ENCODE measurements at regions not wholly inside any gene's neighbourhood (a gene's known extent, or its start where the extent isn't known, plus 50 kb on each side); places are given as distances from the start of the nearest gene placed in this dataset.

DNA sequence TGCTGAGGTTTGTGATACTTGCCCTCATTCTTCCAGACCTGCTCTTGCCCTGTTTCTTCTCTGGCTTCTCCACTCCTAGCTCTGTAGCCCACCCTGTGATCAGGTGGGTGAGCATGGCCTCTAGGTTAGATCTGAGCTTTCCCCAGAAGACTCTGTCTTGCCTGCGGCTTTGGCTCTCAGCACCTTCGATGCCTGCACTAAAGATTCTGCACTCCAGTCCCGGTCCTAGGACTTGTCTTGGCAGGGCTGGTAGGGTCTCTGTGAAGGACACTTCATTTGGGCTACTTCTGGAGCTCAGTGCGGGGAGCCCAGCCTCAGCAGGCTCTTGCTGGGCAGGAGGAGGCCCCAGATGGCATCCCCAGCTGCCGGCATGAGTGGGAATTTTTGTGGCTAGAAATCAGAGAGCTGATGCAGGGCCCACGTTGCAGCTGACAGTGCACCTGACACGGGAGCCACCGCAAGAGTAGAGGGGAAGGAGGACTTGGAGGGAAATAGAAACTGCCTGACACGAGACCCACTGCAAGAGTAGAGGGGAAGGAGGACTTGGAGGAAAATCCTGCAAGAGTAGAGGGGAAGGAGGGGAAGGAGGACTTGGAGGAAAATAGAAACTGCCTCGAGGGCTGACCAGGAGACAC, 226.9 kb upstream of the B3GAT1 start:
- DNase-seq (no peak), ATAC-seq (no peak)
- H3K27me3 ChIP-seq, result no peaks in the 10 kb centered on the region
- H3K36me3 ChIP-seq (replicated peaks in 1 of 2; ENCODE audit: insufficient read depth in 1 of 2, low read depth in 2 of 2), result no peaks in the 10 kb centered on the region
- no peaks in the 10 kb centered on the region for H3K4me1 ChIP-seq
- 54 to 55% methylated on average over 10 of the region's 10 CpGs for WGBS, 2 donors
- TF ChIP-seq POLR2A (IDR thresholded peaks at IDR 0.05), result no peak
- TF ChIP-seq, protein P1, sequence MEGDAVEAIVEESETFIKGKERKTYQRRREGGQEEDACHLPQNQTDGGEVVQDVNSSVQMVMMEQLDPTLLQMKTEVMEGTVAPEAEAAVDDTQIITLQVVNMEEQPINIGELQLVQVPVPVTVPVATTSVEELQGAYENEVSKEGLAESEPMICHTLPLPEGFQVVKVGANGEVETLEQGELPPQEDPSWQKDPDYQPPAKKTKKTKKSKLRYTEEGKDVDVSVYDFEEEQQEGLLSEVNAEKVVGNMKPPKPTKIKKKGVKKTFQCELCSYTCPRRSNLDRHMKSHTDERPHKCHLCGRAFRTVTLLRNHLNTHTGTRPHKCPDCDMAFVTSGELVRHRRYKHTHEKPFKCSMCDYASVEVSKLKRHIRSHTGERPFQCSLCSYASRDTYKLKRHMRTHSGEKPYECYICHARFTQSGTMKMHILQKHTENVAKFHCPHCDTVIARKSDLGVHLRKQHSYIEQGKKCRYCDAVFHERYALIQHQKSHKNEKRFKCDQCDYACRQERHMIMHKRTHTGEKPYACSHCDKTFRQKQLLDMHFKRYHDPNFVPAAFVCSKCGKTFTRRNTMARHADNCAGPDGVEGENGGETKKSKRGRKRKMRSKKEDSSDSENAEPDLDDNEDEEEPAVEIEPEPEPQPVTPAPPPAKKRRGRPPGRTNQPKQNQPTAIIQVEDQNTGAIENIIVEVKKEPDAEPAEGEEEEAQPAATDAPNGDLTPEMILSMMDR (IDR thresholded peaks at IDR 0.05), result no peak
- H3K4me3 ChIP-seq, result no peak overlapping the region
- H3K27ac ChIP-seq, result no peak overlapping the region
- intact Hi-C loops (cut with DNase I), result no loop called here
- H3K9me3 ChIP-seq, result no peaks in the 10 kb centered on the region

GRCh38 chr11:134637091-134638015, 225.3 kb upstream of the B3GAT1 start:
- intact Hi-C loops (cut with DNase I), result no loop called here
- Histone ChIP-seq H3K36me3 (replicated peaks in 1 of 2; ENCODE audit: insufficient read depth in 1 of 2, low read depth in 2 of 2) (no peaks in the 10 kb centered on the region), H3K9me3 (no peaks in the 10 kb centered on the region), H3K4me1 (no peaks in the 10 kb centered on the region), H3K27me3 (no peaks in the 10 kb centered on the region), H3K4me3 (no peak overlapping the region), H3K27ac (no peak overlapping the region)
- TF ChIP-seq, protein P1 (IDR thresholded peaks at IDR 0.05), result no peak
- TF ChIP-seq POLR2A (IDR thresholded peaks at IDR 0.05), result no peak
- DNase-seq, result no peak
- no peak for ATAC-seq
- 67 to 76% methylated on average over 10 to 11 of the region's 11 CpGs for whole genome bisulfite sequencing, 2 donors

DNA sequence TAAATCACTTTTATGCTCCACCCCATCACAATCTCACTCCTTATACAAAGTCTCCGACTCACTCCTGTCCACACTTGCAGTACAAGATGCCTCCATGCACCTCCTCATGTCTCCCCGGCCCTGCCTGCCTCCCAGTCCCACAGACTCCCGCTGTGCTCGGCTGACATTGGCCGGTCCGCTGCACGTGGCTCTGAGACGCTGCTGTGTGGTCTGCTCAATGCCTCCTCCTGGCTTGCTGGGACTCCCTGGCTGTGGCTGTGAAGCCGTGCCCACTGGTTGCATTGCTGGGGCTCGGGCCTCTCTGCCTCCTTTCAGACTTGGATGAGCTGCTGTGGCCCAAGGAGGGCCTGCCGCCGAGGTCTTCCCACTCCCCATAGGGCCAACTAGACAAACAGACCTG, 224.0 kb upstream of the B3GAT1 start:
- Histone ChIP-seq H3K27ac (no peak overlapping the region), H3K36me3 (replicated peaks in 1 of 2; ENCODE audit: insufficient read depth in 1 of 2, low read depth in 2 of 2) (no peaks in the 10 kb centered on the region), H3K4me1 (no peaks in the 10 kb centered on the region), H3K4me3 (no peak overlapping the region), H3K9me3 (no peaks in the 10 kb centered on the region), H3K27me3 (no peaks in the 10 kb centered on the region)
- ATAC-seq (no peak), DNase-seq (no peak)
- TF ChIP-seq POLR2A (IDR thresholded peaks at IDR 0.05), result no peak
- TF ChIP-seq, protein P1 (IDR thresholded peaks at IDR 0.05), result no peak
- intact Hi-C loops (cut with DNase I), result no loop called here
- 66 to 68% methylated on average over 12 of the region's 12 CpGs for WGBS, 2 donors

DNA sequence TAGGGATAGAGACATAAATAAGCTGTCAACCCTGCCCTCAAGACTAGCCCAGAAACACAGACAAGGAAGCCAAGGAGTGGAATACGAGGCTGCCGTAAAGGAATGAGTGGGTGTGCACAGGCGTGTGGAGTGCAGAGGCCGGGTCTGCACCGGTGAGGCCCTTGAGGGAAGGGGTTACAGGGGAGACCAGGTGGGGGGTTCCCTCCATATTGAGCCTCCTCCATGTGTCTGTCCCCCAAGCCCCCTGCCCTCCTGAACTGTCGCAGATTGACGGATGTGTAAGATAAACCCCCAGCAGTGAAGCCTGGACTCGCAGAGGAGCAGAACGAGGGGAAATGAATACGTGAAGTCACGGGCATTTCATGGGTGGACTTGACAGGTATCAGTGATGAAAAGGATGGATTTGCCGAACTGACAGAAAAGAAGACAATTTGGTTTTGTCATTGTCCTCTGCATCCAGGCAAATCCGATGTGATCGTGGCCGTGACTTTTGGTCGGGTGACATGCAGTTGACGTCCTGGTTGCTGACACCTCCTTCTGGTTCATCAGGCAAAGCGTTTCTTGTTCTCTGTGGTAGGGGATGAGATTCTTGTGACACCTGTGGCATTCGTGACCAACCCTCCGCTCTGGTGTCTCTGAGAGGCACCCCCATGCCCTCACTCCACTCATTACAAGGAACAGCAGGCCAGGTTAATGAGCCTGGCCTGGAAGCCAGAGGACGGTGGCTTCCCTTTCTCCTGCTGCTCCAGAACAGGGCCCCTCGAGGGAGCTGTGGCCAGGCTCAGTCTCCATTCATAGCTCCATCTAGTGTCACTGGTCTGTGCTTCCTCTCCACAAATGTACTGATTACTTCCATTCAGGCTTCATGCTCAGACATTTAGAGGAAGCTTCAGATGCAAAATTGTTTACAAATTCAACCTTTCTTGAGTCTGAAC, 223.1 kb upstream of the B3GAT1 start:
- no peak for TF ChIP-seq POLR2A (IDR thresholded peaks at IDR 0.05)
- TF ChIP-seq, protein P1 (IDR thresholded peaks at IDR 0.05), result no peak
- Histone ChIP-seq H3K27ac (no peak overlapping the region), H3K36me3 (replicated peaks in 1 of 2; ENCODE audit: insufficient read depth in 1 of 2, low read depth in 2 of 2) (no peaks in the 10 kb centered on the region), H3K27me3 (no peaks in the 10 kb centered on the region), H3K4me1 (no peaks in the 10 kb centered on the region), H3K4me3 (no peak overlapping the region), H3K9me3 (no peaks in the 10 kb centered on the region)
- intact Hi-C loops (cut with DNase I), result no loop called here
- no peak for ATAC-seq
- WGBS, 2 donors, result 71 to 85% methylated on average over 18 to 22 of the region's 22 CpGs
- no peak for DNase-seq

All from body of pancreas (tissue), 4 donors.